ENCODE measurements at regions not wholly inside any gene's neighbourhood (a gene's known extent, or its start where the extent isn't known, plus 50 kb on each side); places are given as distances from the start of the nearest gene placed in this dataset.
"Not testable (repeated sequence)": the region's sequence is repeated elsewhere in the genome, so short reads cannot be mapped to it uniquely, and the experiment has no call there.

DNA sequence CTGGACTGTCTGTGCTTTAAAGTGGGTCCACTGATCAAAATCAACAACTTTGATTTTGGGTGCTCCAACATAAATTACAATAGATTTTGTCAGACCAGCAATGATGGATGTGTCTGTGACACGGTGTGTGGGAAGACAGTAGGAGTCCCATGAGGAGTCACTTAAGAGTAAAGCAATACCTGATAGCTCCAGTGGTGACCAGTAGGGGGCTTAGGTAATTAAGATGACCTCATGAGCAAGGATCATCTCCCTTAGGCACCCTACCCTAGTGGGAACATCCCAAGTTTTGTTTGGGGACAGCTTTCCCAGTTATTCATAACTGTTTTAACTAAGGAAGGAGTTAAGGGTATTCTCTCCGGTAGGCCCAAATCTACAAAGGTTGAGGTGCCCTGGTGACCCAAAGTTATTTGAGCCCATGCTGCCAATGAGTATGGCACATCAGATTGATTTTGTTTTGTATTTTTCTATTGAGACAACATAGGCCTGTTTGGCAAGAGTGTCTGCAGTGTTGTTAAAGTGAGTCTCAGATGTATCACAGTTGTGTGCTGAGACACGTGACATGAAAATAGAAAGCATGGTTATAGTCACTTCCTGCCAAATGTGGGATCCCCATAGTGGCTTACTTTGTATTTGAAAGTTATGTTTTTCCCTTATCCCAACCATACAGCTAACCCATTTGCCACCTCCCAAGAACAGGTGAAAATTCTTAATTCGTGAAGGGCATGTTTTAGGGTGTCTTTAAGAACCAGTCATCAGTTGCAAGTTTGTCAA, 1337.6 kb upstream of the SLC39A10 start:
- no peak for DNase-seq

DNA sequence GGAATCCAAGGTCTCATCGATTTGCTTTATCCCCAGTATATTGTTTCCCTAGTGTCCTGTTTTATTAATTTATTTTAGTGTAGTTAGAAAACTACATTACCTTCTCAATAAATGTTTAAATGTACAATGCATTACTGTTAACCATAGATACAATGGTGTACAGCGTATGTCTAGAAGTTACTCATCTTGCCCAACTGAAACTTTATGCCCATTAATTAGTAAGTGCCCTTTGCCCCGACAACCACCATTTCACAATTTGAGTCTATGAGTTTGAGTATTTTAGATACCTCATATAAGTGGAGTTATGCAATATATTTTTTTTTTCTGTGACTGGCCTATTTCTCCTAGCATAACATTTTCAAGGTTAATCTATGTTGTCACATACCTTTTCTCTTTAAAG, 1343.0 kb upstream of the SLC39A10 start:
- DNase-seq: no peak

DNA sequence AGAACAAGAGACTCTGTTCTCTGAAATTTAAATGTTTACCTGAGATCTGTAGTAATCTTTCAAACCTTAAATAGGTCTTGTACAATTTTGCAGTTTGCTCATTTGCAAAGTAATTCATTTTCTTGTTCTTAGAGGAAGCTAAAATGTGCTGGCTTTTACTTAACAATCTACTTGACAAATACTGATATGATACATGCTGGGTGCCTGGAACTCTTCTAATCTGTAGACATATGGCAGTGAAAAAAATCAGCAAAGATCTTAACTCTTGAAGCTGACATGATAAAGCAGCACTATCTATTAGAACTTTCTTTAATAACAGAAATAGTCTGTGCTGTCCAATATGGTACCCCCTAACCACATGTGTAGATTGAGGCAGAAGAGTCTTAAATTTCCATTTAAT, 1352.8 kb upstream of the SLC39A10 start:
- no peak for DNase-seq

DNA sequence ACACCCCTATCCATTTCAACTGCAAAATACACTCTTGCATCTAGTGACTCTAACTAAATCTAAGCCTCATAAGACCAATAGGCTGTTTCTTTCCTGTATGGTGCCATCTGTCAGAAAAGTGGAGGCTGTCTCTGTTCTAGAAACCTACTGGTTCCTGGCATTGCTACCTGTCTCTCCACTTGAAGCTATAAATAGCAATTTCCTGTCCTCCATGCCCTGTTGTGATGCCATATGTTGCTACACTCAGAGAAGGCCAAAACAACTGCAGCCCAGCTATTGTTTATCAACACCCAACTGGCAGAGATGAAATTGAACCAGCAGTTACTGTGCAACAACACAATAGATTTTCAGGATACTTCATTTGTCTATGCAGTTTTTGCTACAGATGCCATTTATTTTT, 1355.1 kb upstream of the SLC39A10 start:
- DNase-seq: no peak

DNA sequence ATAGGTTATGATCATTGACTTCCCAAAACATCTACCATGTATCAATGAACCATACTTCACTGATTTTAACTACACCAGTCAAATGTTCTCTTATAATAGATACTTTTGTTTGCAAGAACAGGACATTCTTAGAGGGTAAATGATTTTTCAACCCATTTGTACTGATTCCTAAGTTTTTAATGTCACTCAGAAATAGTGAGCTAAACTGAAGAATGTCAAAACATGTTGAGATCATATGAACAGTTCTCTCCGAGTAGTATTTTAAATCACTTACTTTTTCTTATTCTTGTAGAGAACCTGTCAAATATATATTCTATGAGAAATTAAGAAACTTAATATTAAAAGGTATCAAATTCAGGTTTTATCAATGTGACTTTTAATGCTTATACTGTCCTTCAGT, 1362.9 kb upstream of the SLC39A10 start:
- DNase-seq: no peak

DNA sequence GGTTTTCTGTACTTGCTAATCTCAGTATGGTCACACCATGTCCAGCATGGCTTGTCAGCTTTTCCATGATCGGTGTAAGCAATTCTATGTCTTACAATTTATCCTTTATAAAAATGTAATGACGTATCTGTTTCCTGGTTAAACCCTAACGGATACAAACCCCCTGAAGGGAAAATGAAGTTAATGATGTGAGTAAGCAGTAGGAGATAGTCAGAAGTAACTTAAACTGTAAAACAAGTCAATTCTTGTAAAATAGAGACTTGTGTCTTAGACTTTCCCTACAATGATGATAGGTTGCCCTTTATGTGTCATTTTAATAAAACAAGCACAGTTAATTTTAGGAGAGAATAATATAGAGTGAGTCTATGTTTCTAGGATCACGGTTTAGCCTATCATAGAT, 1365.9 kb upstream of the SLC39A10 start:
- DNase-seq: no peak

DNA sequence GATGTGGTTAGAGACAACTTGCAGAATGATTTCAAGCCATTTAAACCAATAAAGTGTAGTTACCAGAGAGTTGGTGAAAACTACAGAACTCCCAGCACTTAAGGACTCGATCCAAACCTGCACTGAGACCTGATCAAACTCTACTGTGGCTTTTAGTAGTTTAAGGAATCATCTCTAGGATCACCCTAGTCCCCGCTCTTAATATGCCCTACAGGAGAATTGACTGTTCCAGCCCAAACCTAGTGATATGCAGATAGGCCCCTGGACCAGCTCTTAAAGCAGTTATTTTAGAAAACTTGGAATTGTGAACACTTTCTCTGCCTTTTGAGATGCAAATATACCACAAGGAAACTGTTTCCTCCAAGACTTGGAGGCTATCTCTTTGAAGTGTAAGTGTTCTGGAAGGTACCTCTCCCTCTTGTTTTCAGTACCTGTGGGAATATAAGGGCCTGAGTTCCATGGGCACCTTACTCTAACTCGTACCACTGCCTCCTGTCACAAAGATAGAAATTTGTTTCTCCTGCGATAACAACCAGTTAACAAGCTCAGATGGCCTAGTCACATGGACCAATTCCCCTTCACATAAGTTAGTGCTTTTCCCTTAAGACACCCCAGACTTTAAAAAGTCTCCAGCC, 1367.2 kb upstream of the SLC39A10 start:
- DNase-seq: no peak

DNA sequence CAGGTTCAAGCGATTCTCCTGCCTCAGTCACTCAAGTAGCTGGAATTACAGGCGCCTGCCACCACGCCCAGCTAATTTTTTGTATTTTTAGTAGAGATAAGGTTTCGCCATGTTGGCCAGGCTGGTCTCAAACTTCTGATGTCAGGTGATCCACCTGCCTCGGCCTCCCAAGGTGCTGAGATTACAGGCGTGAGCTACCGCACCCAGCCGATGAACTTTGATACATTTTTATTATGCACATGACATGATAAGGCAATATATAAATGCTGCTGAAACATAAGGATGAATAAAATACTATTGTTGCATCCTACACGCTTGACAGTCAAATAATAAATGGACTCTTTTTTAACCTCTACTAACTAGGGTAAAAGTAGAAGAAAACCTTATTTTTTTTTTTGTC, 1380.4 kb upstream of the SLC39A10 start:
- not testable (repeated sequence) for DNase-seq

DNA sequence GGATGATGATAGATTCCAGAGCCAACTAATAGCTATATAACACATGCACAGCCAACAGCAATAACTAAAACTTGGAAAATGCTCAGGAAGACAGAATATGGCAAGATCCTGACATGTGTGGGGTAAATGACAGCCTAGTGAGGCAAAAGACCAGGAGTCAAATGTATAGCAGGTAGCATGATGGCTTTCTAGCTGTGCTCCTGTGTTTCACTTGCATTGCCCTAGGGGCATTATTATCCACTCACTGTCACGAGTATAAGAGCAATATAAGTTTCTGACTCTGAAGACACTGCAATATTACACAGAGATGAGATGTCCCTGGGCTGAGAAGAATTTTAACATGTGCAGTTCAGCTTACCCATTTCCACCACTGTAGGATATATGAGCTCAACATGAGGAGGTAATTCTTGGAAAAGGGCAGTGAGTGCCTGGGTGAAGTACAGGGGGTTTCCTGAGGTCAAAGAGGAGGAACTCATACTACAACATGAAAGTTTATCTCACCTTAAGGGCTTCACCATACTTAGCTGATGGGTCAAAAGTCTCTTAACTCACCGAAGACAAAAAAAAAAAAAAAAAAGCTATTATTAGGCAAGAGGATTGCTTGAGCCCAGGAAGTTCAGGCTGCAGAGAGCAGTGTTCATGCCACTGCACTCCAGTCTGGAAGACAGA, 1385.6 kb upstream of the SLC39A10 start:
- no peak for DNase-seq

DNA sequence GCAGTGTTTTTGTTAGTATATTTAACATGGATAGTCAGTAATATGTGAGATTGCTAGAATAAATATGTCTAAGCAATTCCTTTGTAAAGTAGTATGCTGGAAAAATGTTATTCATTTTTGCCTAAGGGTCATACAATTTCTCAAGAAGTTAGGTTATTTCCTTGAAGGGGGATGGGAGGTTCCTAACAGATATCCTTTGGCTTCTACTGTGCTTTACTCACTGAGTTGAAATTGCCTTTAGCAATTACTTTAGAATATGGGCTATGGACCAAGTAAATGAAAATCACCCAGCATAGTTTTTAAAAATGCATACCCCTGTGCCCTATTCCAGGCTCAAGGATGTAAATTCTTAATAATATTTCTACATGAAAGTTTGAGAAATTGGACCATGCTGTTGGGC, 1386.4 kb upstream of the SLC39A10 start:
- DNase-seq: no peak

DNA sequence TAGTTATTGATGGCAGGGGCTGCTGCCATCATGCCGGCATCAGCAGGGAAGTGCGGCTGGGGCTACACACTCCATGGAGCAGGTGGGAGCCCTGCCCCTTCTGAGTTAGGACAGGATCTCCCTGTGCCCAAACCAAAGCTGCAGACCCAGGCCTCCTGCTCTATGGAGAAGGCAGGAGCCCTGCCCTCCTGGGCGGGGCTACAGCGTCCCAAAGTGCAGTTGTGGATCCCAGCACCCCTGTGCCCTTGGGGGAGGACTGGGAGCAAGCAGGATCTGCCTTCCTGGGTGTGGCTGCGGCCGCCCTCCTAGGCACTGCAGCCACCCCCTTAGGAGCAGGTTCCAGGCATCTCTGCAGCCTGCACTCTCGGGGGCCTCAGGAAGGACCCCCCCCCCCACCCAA, 1392.4 kb upstream of the SLC39A10 start:
- DNase-seq: no peak

DNA sequence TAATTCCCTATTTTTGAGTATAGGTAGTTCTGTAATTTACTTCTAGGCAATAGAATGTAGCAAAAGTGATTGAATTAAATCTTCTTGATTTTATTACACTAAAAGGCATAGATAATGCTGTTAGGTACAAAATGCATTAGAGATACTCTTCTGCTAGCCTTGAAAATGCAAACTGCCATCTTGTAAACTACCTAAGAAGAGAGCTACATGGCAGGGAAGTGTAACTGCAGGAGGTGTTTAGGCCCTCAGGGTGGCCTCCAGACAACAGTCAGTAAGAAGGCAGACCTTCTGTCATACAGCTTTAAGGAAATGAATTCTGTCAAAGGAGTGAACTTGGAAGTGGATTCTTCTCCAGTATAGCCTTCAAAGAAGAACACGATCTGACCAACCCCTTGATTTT, 1396.8 kb upstream of the SLC39A10 start:
- DNase-seq: no peak

DNA sequence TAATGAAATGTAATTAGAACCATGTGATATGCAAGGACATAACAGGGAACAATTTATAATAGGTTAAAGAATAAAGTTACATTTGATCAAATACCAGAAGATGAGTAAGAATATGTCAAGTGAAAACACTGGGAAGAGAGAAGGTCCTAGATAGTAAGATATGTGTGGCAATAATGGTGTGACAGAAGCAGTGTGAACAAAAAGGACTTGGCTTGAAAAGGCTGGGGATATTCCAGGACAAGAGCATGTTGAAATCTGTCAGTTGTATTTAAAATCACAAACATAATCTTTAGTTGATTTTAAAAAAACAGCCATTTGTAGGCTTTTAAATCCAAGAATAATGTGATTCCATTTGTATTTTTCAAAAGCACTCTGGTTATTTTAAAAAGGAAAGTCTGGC, 1399.9 kb upstream of the SLC39A10 start:
- no peak for DNase-seq

DNA sequence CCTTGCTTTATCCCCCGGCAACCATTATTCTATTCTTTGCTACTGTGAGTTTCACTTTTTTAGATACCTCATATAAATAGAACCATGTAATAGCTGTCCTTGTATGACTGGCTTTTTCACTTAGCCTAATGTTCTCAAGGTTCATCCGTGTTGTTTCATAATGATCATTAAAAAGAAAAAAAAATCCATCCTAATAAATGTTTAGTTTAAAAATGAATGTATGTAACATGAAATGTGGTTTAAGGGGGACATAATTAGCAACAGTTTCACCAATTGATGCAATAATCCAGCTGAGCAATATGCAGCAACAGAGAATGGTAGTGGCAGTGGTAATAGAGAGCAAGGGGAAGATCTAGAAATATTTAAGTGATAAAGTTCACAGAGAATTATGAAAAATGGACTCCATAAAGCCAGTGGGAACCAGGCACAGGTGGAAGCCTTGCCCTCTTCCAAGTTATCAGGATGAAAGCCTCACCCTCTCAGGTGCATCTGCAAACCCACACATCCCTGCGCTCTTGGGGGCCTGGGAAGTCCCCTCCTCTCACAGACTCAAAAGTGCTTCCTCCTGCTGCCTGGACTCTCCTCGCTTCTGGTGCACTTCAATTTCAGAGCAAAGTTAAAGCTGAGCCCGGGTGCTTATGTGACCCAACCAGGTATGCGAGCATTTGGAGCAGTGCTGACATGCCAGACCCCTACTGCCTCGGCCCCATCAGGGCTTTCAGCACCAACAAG, 1403.3 kb upstream of the SLC39A10 start:
- no peak for DNase-seq

DNA sequence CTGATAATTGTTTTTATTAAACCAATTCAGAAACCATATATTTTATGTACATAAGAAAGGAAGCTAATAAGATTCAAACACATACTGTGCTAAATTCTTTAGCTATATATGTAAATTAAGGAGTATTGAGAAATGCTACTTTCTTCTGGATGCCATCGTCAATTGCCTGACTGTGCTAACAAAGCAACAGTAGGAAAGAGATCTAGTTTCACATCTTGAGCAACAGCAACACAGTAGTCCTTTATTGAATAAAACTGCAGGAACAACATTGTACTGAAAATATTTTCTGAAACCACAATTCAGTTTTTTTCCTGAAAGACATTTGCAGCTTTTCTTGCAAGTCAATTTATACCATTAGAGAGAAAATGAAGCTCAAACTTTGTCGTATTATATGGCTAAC, 1404.9 kb upstream of the SLC39A10 start:
- no peak for DNase-seq

DNA sequence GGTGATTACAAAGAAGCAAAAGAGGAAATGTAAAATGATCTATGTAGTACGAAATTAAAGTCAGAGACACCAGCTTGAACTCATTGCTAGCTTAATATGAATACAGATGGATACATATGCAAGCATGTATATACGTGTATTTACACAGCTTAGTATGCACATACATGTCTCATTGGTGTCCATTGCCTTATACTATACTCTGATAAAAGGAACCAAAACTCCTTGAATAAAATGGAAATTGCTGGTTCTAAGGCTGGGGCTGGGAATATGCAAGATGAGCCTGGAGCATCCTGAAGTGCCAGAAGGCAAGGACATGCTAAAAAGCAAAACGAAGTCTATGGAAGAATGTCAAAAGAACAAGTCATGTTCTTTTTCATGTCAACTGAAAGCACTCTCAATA, 1424.4 kb upstream of the SLC39A10 start:
- DNase-seq: no peak

DNA sequence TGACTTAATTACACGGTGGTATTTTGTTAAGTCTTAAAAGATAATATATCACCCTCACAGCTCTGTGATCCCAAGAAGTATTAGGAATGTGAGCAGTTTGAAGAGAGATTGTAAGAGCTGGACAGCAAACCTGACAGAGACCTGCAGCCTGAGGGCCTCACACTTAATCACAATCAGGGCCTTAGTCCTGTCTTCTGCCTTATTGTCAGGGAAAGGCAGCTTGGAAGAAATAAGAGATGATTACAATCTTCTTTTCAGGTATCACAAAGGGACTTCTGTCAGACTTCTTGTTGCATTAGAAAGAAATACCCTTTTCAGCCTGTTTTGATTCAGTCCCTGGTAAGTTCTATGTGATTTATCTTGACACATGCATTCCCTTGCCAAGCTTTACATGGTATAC, 1433.8 kb upstream of the SLC39A10 start:
- DNase-seq: no peak

DNA sequence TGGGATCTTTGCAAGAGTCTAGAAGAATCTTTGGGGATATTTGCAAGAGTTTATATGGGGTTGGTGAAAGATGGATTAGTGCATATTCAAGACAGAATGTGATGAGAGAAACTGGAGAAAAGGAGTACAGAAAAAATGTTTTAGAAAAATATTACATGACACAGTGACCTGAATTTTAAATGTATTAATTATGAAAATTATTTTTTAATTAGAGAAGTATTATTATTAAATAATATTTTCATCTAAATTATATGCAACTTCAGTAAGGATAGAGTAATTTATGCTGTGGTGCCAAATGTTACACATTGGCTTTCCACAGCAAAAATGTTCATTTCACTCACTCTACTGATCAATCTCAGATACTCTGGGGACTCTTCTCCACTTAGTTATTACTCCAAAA, 1442.8 kb upstream of the SLC39A10 start:
- DNase-seq: no peak

DNA sequence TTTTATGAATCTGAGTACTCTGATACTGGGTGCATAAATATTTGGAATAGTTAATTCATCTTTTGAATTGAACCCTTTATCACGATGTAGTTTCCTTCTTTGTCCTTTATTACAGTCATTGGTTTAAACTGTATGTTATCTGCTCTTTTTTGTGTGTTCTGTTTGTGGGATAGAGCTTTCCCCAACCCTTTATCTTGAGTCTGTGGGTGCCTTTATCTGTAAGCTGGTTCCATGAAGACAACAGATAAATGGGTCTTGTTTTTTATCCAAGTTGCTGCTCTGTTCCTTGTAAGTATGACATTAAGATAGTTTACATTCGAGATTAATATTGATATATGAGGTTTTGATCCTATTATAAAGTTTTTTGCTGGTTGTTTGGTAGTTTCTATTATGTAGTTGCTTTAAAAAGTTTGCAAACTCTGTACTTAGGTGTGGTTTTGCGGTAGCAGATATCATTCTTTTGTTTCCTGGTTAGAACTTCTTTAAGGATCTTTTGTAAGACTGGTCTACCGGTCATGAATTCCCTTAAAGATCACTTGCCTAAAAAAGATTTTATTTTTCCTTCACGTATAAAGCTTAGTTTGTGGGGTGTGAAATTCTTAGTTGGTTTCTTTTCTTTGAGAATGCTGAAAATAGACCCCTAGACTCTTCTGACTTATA, 1451.3 kb upstream of the SLC39A10 start:
- no peak for DNase-seq

DNA sequence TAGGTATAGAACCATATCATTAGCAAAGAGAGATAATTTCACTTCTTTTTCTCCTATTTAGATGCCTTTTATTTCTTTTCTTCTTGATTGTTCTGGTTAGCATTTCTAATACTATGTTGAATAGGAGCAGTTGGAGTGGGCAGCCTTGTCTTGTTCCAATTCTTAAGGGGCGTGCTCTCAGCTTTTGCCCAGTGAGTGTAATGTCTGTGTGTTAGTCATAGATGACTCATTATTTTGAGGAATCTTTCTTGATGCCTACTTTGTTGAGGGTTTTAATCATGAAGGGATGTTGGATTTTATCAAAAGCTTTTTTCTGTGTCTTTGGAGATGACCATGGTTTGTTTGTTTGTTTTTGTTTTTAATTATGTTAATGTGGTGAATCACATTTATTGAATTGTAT, 1453.1 kb upstream of the SLC39A10 start:
- DNase-seq: no peak

DNA sequence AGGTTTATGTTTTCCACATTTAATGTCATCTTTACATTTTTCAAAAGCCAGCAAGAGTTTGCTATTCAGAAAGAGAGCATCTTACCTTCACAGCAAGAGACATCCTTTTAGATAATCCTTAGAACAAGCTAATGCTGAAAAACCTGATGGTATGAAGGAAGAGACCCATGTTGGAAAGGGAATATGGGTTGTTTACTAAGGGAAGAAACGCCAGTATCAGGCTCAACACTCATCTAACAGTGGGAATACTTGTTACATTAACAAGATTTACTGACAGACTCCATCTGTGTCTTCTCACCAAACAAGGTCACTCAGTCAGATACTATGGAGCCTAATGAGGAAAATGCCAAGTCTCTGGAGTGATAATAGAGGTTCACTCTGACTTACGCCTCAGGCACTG, 1474.1 kb upstream of the SLC39A10 start:
- DNase-seq: no peak

DNA sequence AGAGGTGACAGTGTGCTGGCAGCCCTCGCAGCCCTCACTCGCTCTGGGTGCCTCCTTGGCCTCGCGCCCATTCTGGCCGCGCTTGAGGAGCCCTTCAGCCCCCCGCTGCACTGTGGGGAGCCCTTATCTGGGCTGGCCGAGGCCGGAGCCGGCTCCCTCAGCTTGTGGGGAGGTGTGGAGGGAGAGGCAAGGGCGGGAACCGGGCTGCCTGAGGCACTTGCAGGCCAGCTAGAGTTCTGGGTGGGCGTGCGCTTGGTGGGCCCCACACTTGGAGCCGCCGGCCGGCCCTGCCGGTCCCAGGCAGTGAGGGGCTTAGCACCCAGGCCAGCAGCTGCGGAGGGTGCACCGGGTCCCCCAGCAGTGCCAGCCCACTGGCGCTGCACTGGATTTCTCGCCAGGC, 1480.9 kb upstream of the SLC39A10 start:
- DNase-seq: no peak

DNA sequence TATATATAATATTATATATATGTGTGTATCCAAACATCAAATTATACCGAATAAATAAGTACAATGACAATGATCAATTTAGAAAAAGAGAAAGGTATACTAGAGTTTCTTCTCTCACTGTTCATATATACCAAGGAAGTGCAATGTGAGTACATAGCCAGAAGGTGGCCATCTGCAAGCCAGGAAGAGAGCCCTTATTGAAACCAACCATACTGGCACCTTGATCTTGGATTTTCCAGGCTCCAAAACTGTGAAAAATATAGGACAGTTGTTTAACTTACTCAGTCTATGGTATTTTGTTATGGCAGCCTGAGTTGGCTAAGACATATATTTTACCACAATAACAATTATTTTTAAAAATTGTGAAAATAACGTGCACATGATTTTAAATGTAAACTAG, 1490.2 kb upstream of the SLC39A10 start:
- no peak for DNase-seq
